CD4-positive, alpha-beta T cell (primary cell): ENCODE measurements at regions not wholly inside any gene's neighbourhood (a gene's known extent, or its start where the extent isn't known, plus 50 kb on each side); places are given as distances from the start of the nearest gene placed in this dataset.
"Not testable (repeated sequence)": the region's sequence is repeated elsewhere in the genome, so short reads cannot be mapped to it uniquely, and the experiment has no call there.

ENCODE experiments used
- ATAC-seq: fragments of 200-7000 bp; cut with Tn5 transposase; one replicate; pipeline ENCODE4 v1.10.0; 2022; ENCODE audit warnings: mild to moderate bottlenecking; ENCODE audit not compliant: poor library complexity
- CTCF ChIA-PET: fragments of 350-600 bp; sonication (Branson Sonifier 250); formaldehyde crosslinking; loops from one replicate; lab custom pipeline; 2021; ENCODE audit warnings: antibody characterized with exemption, inconsistent platforms; lab: Charles Lee
- POLR2A ChIA-PET: fragments of 350-600 bp; sonication (Branson Sonifier 250); formaldehyde crosslinking; loops from one replicate; lab custom pipeline; 2021; ENCODE audit warnings: antibody characterized with exemption, inconsistent platforms; lab: Charles Lee
- DNase-seq, 14 experiments: peaks; one replicate each; pipeline ENCODE4 v3.0.0-alpha.2; 2013 to 2020; ENCODE audit warnings: mixed read lengths in 2 of 14
- H3K27ac ChIP-seq, 2 donors: one replicate each; pipeline versions ENCODE4 v1.5.1 to v1.7.0; 2013; ENCODE audit warnings: low read length in 2 of 2, low read depth in 1 of 2, mild to moderate bottlenecking in 1 of 2
- H3K27me3 ChIP-seq, 2 experiments: 1 replicate in 1 of 2; 2 replicates in 1 of 2; pipeline versions ENCODE4 v1.6.1 to v1.7.0; 2013; ENCODE audit warnings: low read length in 2 of 2, control low read depth in 1 of 2, mild to moderate bottlenecking in 1 of 2, moderate library complexity in 1 of 2; ENCODE audit not compliant: insufficient read depth in 2 of 2, control insufficient read depth in 1 of 2
- H3K36me3 ChIP-seq: one replicate; pipeline ENCODE4 v1.6.1; 2013; ENCODE audit warnings: low read length, control low read depth; ENCODE audit not compliant: insufficient read depth
- H3K4me1 ChIP-seq: one replicate; pipeline ENCODE4 v1.6.1; 2013; ENCODE audit warnings: low read length, control low read depth; ENCODE audit not compliant: insufficient read depth
- H3K4me3 ChIP-seq: one replicate; pipeline ENCODE4 v1.5.1; 2013; ENCODE audit warnings: mild to moderate bottlenecking, low read length, moderate library complexity
- H3K9me3 ChIP-seq, 2 experiments: 1 replicate in 1 of 2; 2 replicates in 1 of 2; pipeline versions ENCODE4 v1.6.1 to v1.7.0; 2013; ENCODE audit warnings: low read length in 2 of 2, mild to moderate bottlenecking in 2 of 2, control low read depth in 1 of 2, moderate library complexity in 1 of 2; ENCODE audit not compliant: control insufficient read depth in 1 of 2, insufficient read depth in 1 of 2
- H3K27ac Mint-ChIP-seq: one replicate; pipeline ENCODE4 v1.8.0; 2020; ENCODE audit warnings: mixed read lengths
- H3K27me3 Mint-ChIP-seq: one replicate; pipeline ENCODE4 v1.8.0; 2021; ENCODE audit warnings: mixed read lengths
- H3K36me3 Mint-ChIP-seq: one replicate; pipeline ENCODE4 v1.8.0; 2021; ENCODE audit warnings: low read depth, mixed read lengths
- H3K4me1 Mint-ChIP-seq: one replicate; pipeline ENCODE4 v1.8.0; 2021; ENCODE audit warnings: low read depth, mixed read lengths
- H3K4me3 Mint-ChIP-seq: one replicate; pipeline ENCODE4 v1.8.0; 2020; ENCODE audit warnings: mild to moderate bottlenecking, mixed read lengths
- H3K9me3 Mint-ChIP-seq: one replicate; pipeline ENCODE4 v1.8.0; 2020; ENCODE audit warnings: mixed read lengths
- CTCF ChIP-seq: fragments of 200-600 bp; IDR thresholded peaks from one replicate; pipeline ENCODE4 v1.8.0; 2022; ENCODE audit warnings: antibody characterized with exemption, mild to moderate bottlenecking
- intact Hi-C, 2 experiments: fragments of 100-400 bp; cut with DNase I in 1 of 2; cut with micrococcal nuclease in 1 of 2; formaldehyde crosslinking; loops; one replicate each; pipeline versions ENCODE4 v1.15.1 to v1.9.0; 2023 to 2025; cut with DNase I, micrococcal nuclease

GRCh38 chr11:45390407-45390806, 104.3 kb upstream of the SYT13 start:
- peaks cover 7% of the 10 kb centered on the region for H3K4me1 Mint-ChIP-seq
- H3K4me1 ChIP-seq, result peaks cover 6% of the 10 kb centered on the region
- no peaks in the 10 kb centered on the region for H3K36me3 Mint-ChIP-seq
- H3K4me3 ChIP-seq, result no peak overlapping the region
- no peaks in the 10 kb centered on the region for H3K9me3 ChIP-seq
- ChIA-PET POLR2A (no interaction called here), CTCF (no interaction called here)
- no peak overlapping the region for H3K27ac ChIP-seq
- H3K27me3 ChIP-seq, result no peaks in the 10 kb centered on the region
- no peaks in the 10 kb centered on the region for H3K36me3 ChIP-seq
- DNase-seq (no peak), ATAC-seq (no peak)
- no peak overlapping the region for H3K4me3 Mint-ChIP-seq
- H3K27me3 Mint-ChIP-seq, result no peaks in the 10 kb centered on the region
- intact Hi-C loops, result no loop called here
- no peak overlapping the region for H3K27ac Mint-ChIP-seq
- H3K9me3 Mint-ChIP-seq, result no peaks in the 10 kb centered on the region
- TF ChIP-seq CTCF, result no peak

DNA sequence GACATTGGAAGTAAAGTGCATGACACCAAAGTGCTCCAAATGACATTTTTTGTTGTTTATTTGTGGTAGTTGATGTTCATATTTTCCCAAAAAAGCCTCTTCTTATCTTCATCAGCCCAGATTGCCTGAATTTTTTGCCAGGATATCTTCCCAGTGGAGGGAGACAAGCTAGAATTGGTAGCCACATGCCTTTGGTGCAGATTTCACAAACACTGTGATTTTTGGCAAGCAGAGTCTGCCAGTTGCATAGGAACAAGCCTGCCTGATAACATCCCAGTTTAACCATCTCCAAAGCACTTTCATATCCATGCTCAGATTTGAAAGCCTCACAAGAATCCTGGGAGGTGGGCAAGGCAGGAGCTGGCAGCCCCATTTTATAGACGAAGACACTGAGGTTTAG, 102.3 kb upstream of the SYT13 start:
- no peak overlapping the region for H3K27ac Mint-ChIP-seq
- no peak for TF ChIP-seq CTCF
- Histone ChIP-seq H3K36me3 (no peaks in the 10 kb centered on the region), H3K27ac (no peak overlapping the region), H3K27me3 (no peaks in the 10 kb centered on the region), H3K4me1 (peaks cover 24% of the 10 kb centered on the region), H3K9me3 (no peaks in the 10 kb centered on the region), H3K4me3 (no peak overlapping the region)
- ChIA-PET POLR2A (no interaction called here), CTCF (no interaction called here)
- intact Hi-C loops, result no loop called here
- DNase-seq (no peak), ATAC-seq (no peak)
- H3K9me3 Mint-ChIP-seq, result no peaks in the 10 kb centered on the region
- H3K4me3 Mint-ChIP-seq, result no peak overlapping the region
- no peaks in the 10 kb centered on the region for H3K36me3 Mint-ChIP-seq
- H3K4me1 Mint-ChIP-seq, result peaks cover 12% of the 10 kb centered on the region
- peaks cover 2% of the 10 kb centered on the region for H3K27me3 Mint-ChIP-seq

GRCh38 chr11:45387885-45388284, 101.7 kb upstream of the SYT13 start:
- DNase-seq, H3K9me3 Mint-ChIP-seq, H3K27ac ChIP-seq, H3K4me3 ChIP-seq, H3K27me3 Mint-ChIP-seq, H3K27ac Mint-ChIP-seq, H3K36me3 Mint-ChIP-seq, CTCF ChIA-PET, intact Hi-C loops, POLR2A ChIA-PET, ATAC-seq, H3K4me3 Mint-ChIP-seq, H3K36me3 ChIP-seq, H3K9me3 ChIP-seq, H3K27me3 ChIP-seq: not testable (repeated sequence)
- H3K4me1 ChIP-seq, result peaks cover 29% of the 10 kb centered on the region
- H3K4me1 Mint-ChIP-seq, result peaks cover 16% of the 10 kb centered on the region

DNA sequence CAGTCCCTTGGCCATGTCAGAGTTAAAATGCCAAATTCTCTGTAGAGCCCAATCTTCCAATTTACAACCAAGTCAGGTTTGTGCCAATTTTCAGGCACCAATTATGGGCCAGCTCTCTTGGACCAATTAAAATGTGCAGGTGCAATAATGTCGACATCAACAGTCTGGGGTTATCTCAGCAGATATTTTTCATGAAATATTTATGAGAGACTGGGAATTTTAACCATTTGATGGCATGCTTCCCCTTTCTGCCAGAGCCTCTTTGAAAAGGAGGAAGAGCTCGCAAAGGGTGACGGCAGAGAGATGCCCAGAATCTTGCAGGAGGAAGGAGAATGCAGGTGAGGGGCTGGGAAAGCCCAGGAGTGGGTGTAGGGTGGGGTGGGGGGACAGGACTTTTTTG, 100.8 kb upstream of the SYT13 start:
- Histone ChIP-seq H3K4me3 (no peak overlapping the region), H3K27ac (no peak overlapping the region), H3K9me3 (no peaks in the 10 kb centered on the region), H3K36me3 (no peaks in the 10 kb centered on the region), H3K27me3 (no peaks in the 10 kb centered on the region), H3K4me1 (peaks cover 37% of the 10 kb centered on the region)
- Mint-ChIP-seq H3K27ac (no peak overlapping the region), H3K36me3 (no peaks in the 10 kb centered on the region), H3K4me1 (peaks cover 25% of the 10 kb centered on the region), H3K9me3 (no peaks in the 10 kb centered on the region), H3K27me3 (peaks cover 4% of the 10 kb centered on the region), H3K4me3 (no peak overlapping the region)
- TF ChIP-seq CTCF, result no peak
- ChIA-PET POLR2A (no interaction called here), CTCF (no interaction called here)
- intact Hi-C loops, result no loop called here
- DNase-seq (no peak), ATAC-seq (no peak)
